Osteoblast (primary cell): ENCODE measurements at regions not wholly inside any gene's neighbourhood (a gene's known extent, or its start where the extent isn't known, plus 50 kb on each side); places are given as distances from the start of the nearest gene placed in this dataset.

Experiments
- DNase-seq: peaks from one replicate; pipeline ENCODE4 v3.0.0; 2011; ENCODE audit warnings: low spot score, mixed read lengths; ENCODE audit not compliant: insufficient read length; ENCODE audit errors: missing footprints
- H2AFZ ChIP-seq: 2 replicates; pipeline ENCODE4 v1.6.0; 2011; ENCODE audit warnings: mild to moderate bottlenecking, low read length
- H3K27ac ChIP-seq: 2 replicates; pipeline ENCODE4 v1.5.1; 2011; ENCODE audit warnings: mild to moderate bottlenecking, low read depth, low read length, moderate library complexity
- H3K27me3 ChIP-seq: 2 replicates; pipeline ENCODE4 v1.6.0; 2012; ENCODE audit warnings: mild to moderate bottlenecking, control low read depth, inconsistent platforms, low read length, moderate library complexity; ENCODE audit not compliant: insufficient read depth
- H3K36me3 ChIP-seq: 2 replicates; pipeline ENCODE4 v1.5.1; 2011; ENCODE audit warnings: mild to moderate bottlenecking, low read length, control low read depth, moderate library complexity; ENCODE audit not compliant: insufficient read depth
- H3K4me1 ChIP-seq: 2 replicates; pipeline ENCODE4 v1.5.1; 2011; ENCODE audit warnings: mild to moderate bottlenecking, low read length, control low read depth, moderate library complexity; ENCODE audit not compliant: insufficient read depth
- H3K4me2 ChIP-seq: 2 replicates; pipeline ENCODE4 v1.6.0; 2011; ENCODE audit warnings: mild to moderate bottlenecking, low read length; ENCODE audit not compliant: insufficient read depth
- H3K4me3 ChIP-seq: fragments of 200-600 bp; sonication (generic); 3 replicates; pipeline ENCODE4 v1.5.1; 2012; ENCODE audit warnings: mild to moderate bottlenecking, low read length, inconsistent platforms; ENCODE audit not compliant: insufficient read depth
- H3K79me2 ChIP-seq: 2 replicates; pipeline ENCODE4 v1.6.0; 2012; ENCODE audit warnings: mild to moderate bottlenecking, low read length, control low read depth, inconsistent platforms; ENCODE audit not compliant: insufficient read depth
- H3K9me3 ChIP-seq: 2 replicates; pipeline ENCODE4 v1.5.1; 2011; ENCODE audit warnings: low read depth, low read length, control low read depth
- H4K20me1 ChIP-seq: 2 replicates; pipeline ENCODE4 v1.6.0; 2012; ENCODE audit warnings: mild to moderate bottlenecking, low read length, control low read depth; ENCODE audit not compliant: insufficient read depth
- CTCF ChIP-seq: IDR thresholded peaks from 2 replicates; pipeline ENCODE4 v1.5.1; 2011; ENCODE audit warnings: mild to moderate bottlenecking, low read depth, low read length, moderate library complexity; ENCODE audit errors: extremely low read depth

GRCh38 chr7:124429923-124430322 is 335.7 kb downstream of the GPR37 start:
- no peaks in the 10 kb centered on the region for H4K20me1 ChIP-seq
- TF ChIP-seq CTCF, result no peak
- H3K4me3 ChIP-seq, result no peak overlapping the region
- H3K4me1 ChIP-seq, result no peaks in the 10 kb centered on the region
- H2AFZ ChIP-seq, result no peak overlapping the region
- DNase-seq, result no peak
- H3K27me3 ChIP-seq, result no peaks in the 10 kb centered on the region
- H3K9me3 ChIP-seq, result no peaks in the 10 kb centered on the region
- H3K4me2 ChIP-seq, result no peak overlapping the region
- no peaks in the 10 kb centered on the region for H3K36me3 ChIP-seq
- H3K79me2 ChIP-seq, result no peaks in the 10 kb centered on the region
- H3K27ac ChIP-seq, result no peak overlapping the region

GRCh38 chr7:124428781-124429180 is 336.8 kb downstream of the GPR37 start:
- Histone ChIP-seq H3K4me3 (no peak overlapping the region), H3K9me3 (no peaks in the 10 kb centered on the region), H3K4me2 (no peak overlapping the region), H4K20me1 (no peaks in the 10 kb centered on the region), H3K27ac (no peak overlapping the region), H3K27me3 (no peaks in the 10 kb centered on the region), H2AFZ (no peak overlapping the region), H3K4me1 (no peaks in the 10 kb centered on the region), H3K36me3 (no peaks in the 10 kb centered on the region), H3K79me2 (no peaks in the 10 kb centered on the region)
- no peak for TF ChIP-seq CTCF
- no peak for DNase-seq

GRCh38 chr7:124426621-124427020 is 339.0 kb downstream of the GPR37 start:
- DNase-seq, result no peak
- no peak overlapping the region for H3K27ac ChIP-seq
- H3K79me2 ChIP-seq, result no peaks in the 10 kb centered on the region
- H3K4me3 ChIP-seq, result no peak overlapping the region
- H3K36me3 ChIP-seq, result no peaks in the 10 kb centered on the region
- no peaks in the 10 kb centered on the region for H3K27me3 ChIP-seq
- no peak overlapping the region for H2AFZ ChIP-seq
- H4K20me1 ChIP-seq, result no peaks in the 10 kb centered on the region
- no peak for TF ChIP-seq CTCF
- H3K9me3 ChIP-seq, result no peaks in the 10 kb centered on the region
- H3K4me1 ChIP-seq, result no peaks in the 10 kb centered on the region
- H3K4me2 ChIP-seq, result no peak overlapping the region

GRCh38 chr7:124423863-124424262 is 341.7 kb downstream of the GPR37 start:
- Histone ChIP-seq H3K9me3 (no peaks in the 10 kb centered on the region), H3K79me2 (no peaks in the 10 kb centered on the region), H3K36me3 (no peaks in the 10 kb centered on the region), H3K27me3 (no peaks in the 10 kb centered on the region), H2AFZ (no peak overlapping the region), H3K27ac (no peak overlapping the region), H3K4me1 (no peaks in the 10 kb centered on the region), H3K4me2 (no peak overlapping the region), H3K4me3 (no peak overlapping the region), H4K20me1 (no peaks in the 10 kb centered on the region)
- DNase-seq, result no peak
- no peak for TF ChIP-seq CTCF
